HG02870 (cell line): ENCODE measurements at regions not wholly inside any gene's neighbourhood (a gene's known extent, or its start where the extent isn't known, plus 50 kb on each side); places are given as distances from the start of the nearest gene placed in this dataset.

Source experiments
- ATAC-seq: cut with Tn5 transposase; IDR thresholded peaks from one replicate; pipeline ENCODE4 v1.9.1; 2021; ENCODE audit warnings: mild to moderate bottlenecking, moderate library complexity; ENCODE audit not compliant: unreplicated experiment

DNA sequence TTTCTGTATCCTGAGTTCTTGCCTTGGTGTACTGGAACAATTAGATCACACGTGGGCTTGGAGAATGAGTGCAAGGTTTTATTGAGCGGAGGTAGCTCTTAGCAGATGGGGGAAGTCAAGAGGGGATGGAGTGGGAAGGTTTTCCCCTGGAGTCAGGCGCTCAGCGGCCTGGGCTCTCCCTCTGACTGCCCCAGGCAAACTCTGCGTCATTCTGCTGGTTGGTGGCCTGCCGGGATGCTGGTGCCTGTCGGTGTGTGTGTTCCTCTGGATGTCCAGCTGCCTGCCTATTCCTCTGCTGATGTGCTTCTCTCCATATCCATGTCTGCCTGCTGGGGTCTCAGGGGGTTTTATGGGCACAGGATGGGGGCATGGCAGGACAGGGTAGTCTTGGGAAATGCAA, 111.0 kb downstream of the TRIB2 start:
- no peak for ATAC-seq

DNA sequence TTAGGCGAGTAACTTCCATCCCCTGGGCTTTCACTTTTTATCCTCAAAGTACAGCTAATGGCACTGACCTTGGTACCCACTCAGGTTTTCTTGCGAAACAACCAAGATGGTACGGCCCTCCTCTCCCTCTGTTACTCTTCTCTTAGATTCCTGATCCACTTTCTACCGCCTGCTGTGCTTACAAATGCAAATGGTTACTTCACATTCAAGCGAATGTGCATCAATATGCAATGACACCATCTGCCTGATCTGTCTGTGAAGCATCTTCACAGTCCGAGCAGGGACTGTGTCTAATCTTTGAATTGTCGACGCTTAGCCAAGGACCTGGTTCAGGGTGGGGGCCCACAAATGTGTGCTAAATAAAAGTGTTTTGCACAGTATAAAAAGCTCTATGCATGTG, 112.2 kb downstream of the TRIB2 start:
- ATAC-seq: no peak

DNA sequence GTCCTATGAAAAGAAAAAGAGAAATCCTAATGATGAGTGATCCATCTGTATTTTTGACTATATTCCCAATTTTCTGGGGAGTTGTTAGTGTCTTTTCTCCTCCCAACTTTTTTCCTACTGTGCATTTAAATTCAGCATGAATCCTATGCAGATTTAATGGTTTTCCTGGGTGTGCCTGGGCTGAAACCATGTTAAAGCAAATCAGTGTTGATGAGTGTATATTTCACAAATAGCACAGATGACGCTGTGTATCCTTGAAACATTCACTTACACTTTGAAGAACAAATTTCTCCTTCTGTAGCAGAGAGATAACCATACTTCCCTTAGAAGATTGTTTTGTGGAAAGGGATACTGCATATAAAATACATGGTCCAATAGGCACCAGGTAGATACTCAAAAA, 114.3 kb downstream of the TRIB2 start:
- ATAC-seq: no peak

DNA sequence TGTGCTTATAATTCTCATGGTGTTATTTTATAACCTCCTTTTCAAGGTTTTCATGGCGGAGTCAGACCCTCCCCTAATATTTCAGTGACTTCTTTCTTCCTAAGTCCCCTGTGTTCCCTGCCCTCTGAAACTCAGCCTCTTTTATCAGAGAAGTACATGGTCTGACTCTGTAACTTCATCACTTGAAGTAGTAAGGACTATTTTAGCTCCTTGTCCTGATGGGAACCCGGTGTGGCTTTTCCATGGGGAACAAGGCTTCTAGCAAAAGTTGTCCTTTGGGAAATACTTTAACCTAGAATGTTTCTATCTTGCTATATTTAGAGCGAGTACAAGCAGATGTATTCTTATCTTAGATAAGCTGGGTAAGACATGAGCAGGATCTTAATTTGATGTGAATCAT, 117.5 kb downstream of the TRIB2 start:
- ATAC-seq: no peak

DNA sequence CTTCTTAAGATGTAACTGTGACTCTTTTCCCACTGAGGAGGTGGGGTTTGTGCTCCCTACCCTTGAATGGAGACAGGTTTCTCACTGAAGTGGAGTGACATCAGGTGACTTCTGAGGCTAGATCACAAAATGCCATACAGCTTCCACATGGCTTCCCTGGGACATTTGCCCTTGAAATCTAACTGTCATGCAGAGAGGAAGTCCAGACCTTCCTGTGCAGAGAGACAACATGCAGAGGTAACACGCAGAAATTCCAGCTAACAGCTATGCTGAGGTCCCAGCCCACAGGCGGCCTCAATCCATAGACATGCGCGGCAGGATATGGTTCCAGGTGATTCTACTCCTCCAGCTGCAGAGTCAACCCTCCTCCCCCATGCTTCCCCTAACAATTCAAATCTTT, 119.0 kb downstream of the TRIB2 start:
- no peak for ATAC-seq

DNA sequence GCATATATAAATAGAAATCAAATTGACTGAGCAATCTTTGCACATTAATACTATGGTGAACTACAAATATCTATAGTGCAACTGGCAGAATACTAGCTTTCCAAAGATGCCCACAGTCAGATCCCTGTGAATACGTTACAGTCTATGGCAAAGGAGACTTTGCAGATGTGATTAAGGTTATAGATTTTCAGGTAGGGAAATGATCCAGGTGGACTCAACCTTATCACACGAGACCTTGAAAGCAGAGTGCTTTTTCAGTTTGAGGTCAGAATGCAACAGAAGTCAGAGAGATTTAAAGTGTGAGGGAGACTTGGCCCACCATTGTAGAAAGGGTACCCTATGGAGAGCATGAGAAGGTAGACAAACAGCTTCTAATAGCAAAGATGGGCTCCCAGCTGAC, 122.6 kb downstream of the TRIB2 start:
- ATAC-seq: no peak

DNA sequence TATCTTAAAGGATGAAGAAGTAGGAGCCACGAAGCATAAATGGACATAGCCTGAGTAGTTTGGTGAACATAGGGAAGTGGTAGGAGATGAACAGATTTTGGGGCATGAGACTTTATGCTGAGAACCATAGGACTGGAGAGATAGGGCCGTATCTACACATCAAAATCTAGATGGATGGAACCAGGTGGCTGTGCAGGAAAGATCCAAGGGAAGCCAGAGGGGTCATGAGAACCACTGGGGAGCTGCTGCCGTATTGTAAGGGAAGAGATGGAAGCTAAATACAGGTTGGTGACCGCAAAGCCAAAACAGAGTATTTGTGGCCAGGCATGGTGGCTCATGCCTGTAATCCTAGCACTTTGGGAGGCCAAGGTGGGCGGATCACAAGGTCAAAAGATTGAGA, 124.3 kb downstream of the TRIB2 start:
- no peak for ATAC-seq

DNA sequence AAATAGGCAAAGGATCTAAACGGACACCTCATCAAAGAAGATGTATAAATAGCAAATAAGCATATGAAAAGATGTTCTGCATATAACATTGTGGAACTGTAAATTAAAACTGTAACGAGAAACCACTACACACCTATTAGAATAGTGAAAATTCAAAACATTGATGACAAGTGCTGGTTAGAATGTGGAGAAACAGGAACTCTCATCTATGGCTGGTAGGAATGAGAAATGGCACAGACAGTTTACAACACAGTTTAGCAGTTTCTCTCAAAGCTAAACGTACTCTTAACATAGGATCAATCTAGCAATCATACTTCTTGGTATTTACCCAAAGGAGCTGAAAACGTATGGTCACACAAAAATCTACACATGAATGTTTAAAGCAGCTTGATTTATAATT, 126.2 kb downstream of the TRIB2 start:
- no peak for ATAC-seq

DNA sequence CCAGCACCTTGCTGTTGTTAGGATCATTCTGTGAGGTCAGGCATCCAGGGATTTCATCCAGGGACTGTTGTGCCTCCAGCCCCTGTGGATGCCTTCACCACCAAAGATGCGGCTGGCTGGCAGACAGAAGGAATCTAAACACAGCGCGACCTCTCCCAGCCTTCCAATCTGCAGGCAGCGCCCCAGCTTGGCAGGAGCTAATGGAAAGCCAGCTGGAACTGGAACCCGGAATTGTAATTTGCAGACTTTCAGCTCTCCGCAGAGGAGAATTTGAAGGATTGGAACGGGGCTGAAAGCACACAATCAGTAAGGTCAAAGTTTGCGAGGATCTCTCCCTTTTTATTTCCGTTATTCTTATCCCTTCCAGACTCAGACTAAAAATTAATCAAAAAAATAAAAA, 127.8 kb downstream of the TRIB2 start:
- ATAC-seq: no peak

DNA sequence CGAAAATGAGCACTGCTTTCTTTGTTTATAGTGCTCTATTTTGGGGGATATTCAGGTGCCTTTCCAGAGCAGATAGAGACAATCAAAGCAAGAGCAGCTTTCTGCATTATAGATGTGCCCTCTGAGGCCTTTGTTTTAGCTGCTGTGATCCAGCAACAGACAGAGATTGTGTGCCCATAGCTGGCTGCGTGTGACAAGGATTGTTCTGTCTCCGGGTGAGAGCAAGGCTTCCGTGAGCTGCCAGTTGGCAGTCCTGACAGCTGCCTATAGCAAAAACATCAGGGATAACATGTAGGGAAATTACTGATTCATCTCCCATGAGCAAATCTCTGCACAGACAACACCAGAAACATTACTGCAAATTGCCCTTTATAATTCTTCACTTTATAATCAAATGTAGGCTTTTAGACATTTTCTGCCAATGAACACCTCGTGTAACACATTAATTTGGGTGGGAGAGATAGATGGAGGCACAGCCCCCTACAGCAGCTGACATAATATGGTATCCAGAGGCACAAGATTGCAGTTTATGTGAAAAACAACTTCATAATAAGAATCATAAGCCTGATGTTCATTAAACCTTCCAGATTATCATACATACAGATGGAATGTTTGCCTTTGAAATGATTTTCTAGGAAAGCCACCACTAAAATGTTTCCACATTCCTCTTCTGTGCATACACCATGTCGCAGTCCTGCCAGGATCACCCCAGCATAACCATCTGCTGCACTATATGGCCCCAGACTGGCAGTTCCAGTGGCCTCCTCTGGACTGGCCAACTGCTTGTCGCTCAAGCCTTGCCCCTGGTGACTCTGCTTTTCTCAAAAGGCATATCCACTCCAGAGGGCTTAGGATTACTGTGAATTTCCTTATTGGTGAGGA, 131.2 kb downstream of the TRIB2 start:
- ATAC-seq: no peak

DNA sequence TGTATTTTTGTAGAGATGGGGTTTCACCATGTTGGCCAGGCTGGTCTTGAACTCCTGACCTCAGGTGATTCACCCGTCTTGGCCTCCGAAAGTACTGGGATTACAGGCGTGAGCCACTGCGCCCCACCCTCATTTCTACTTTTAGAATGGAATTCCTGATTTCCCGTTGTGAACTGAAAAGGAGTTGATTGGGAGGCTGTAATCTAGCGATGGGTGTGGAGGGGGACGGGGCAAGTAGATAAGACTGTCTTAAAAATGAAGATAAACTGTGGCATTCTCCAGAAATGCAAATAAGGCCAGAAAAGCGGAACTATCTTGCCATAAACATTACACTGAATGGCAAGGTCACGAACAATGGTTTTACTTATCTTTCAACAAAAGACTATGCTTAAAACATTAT, 135.4 kb downstream of the TRIB2 start:
- no peak for ATAC-seq

DNA sequence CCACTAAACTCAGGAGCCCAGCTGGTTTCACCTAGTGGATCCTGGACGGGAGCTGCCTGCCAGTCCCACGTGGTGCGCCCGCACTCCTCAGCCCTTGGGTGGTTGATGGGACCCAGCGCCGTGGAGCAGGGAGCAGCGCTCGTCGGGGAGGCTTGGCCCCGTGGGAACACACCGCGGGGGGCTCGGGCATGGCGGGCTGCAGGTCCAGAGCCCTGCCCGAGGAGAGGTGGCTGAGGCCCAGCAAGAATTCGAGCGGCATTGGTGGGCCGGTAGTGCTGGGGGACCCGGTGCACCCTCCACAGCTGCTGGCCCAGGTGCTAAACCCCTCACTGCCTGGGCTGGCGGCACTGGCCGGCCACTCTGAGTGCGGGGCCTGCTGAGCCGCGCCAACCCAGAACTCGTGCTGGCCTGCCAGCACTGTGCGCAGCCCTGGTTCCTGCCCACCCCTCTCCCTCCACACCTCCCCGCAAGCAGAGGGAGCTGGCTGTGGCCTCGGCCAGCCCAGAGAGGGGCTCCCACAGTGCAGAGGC, 137.3 kb downstream of the TRIB2 start:
- no peak for ATAC-seq

DNA sequence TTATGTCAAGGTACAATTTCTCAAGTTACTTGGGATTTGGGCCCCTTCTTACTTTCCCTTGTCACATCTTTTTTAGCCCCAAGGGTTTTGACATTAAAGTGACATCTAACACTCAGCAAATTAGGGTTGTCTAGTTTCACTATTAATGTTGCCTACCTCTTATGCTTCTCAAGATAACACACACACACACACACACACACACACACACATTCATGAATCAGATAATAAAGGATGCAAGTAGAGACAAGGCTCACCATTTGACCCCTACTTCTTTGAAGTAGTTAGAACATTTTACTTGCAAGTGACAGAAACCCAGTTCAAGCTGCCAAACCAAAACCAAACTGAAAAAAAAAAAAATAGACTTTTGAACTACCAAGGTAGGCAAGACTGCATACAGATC, 138.8 kb downstream of the TRIB2 start:
- ATAC-seq: no peak

DNA sequence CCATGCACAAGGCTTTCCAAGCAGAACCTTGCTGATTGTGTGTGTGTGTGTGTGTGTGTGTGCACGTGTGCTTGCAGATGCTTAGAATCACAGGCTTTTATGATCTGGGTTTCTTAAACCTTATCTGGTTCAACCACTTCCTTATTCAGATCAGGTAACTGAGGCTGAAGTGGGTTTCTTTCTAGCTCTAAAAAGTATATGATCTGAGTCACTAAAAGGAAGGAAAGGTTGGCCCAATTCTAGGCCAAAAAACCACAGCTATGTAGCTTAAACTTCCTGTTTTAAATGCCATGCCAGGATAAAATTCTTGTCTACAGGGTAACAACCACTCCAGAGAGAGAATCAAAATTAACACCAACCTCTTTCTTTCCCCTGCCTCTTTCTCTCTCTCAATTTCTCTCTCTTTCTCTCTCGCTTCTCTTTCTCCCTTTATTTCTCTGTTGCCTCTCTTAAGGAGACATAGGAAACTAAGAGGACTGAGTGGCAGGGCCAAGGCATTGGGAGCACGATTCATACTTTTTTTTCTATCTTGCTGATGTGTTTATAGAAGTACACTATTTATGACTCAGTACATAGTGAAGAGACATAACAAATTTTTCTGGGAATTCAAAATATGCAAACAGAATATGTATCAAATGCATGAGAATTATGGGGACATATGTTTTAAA, 140.3 kb downstream of the TRIB2 start:
- no peak for ATAC-seq

DNA sequence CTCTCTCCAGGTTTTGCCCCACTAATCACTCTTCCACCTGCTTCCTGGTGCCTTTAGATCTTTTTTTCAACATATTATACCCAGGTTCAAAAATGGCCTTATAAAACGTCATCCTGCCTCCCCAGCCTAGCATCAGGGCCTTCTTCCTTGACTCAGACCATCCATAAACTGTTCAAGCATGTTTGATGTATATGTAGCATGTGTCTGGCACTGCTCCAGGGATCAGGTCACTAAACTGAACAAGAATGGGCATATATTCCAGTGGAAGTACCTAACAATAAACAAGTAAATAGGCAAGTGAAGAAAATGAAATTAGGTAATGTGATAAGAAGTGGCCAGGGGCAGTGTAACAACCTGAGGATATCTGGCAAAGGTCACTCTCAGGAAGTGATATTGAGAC, 141.2 kb downstream of the TRIB2 start:
- ATAC-seq: no peak

DNA sequence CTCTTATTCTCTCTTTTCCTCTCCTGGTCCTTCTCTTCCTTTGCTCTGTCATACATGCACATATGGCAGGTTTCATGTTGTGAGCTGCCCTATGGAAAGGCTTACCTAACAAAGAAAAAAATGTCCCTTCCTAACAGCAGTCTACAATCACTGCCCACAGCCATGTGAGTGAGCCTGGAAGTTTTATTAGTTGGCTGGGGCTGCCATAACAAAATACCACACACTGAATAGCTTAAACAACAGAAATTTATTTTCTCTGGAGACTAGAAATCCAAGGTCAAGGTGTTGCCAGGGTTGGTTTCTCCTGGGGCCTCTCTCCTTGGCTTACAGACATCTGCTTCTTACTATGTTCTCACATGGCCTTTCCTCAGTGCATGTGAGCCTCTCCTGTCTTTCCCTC, 142.1 kb downstream of the TRIB2 start:
- ATAC-seq: no peak

DNA sequence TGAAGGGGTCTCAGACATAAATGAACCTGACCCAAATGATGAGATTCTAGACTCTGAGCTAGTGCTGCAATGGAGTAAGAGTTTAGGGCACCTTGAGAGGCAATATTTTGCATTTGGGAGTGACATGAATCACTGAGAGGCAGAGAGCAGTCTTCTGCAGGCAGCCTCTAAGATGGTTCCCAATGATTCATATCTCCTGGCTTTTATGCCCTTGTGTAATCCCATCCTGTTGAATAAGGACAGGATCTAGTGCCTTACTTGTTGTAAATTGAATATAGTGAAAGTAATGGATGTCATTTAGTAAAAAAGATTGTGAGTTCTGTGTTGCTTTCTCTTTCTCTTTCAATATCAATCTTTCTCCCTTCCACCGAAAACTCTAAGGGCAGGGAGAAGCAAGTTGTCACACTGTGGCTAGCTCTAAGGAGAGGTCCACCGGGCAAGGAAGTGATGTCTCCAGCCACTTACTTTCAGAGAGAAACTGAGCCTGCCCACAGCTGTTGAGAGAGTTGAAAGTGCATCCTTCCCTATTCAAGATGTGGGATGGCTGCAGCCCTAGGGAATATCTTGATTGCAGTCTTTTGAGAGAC, 144.7 kb downstream of the TRIB2 start:
- ATAC-seq: no peak

DNA sequence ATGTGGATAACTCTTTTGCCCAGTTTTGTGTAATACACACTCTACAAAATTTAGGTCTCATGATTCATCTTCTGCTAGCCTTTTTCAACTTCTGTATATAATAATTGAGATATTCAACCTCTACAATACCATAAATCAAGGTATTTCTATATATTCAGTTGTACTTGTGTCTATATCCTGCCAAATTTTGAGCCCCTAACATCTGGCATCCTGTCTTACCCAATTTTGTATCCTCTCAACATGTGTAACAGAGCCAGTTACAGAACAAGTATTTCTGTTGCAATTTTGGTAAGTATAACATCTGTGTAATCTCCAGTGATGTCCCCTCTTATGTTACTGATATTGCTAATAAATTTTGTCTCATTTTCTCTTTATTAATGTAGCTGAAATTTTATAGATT, 145.8 kb downstream of the TRIB2 start:
- ATAC-seq: no peak

DNA sequence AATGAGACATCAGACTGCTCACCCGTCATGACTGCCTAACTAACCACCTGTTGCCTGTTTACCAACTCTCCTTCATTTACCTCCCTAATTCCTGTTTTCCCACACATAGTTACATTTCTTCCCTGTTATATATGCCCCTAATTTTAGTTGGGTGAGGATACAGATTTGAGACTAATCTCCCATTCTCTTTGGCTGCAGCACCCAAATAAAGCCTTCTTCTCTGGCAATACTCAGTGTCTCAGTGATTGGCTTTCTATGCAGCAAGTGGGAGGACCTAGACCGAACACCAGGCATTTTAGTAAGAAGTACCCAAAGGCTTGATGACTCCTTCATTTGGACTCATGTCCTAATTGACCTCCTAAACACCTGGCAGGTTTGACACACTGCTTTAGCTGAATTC, 147.2 kb downstream of the TRIB2 start:
- ATAC-seq: no peak

DNA sequence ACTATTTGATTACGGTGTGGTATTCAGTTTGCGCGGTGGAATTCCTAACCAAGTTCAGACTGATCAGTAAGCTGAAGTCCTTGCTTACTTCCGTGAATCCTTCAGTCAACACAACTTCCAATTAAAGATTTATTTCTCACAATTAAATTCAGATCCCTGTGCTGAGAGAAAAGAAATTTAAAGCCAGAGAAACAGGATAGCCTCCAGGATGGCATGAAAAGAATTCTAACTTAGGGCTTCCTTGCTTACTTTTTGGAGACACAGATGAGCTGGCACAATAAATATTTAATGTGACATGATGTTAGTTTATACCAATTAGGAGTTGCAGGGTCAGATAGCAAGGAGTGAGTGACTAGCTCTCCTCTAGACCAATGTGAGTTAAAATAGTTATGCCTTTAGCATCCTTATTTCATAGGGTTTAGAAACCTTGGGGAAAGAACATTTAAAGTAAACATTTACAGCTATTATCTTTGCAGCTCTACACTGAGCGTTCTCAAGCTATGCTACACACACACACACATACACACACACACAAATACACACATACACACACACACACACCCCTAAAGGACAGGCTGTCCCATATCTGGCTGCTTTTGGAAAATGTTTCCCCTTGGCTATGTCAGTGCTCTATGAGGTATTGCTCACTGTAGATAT, 151.0 kb downstream of the TRIB2 start:
- ATAC-seq: no peak

DNA sequence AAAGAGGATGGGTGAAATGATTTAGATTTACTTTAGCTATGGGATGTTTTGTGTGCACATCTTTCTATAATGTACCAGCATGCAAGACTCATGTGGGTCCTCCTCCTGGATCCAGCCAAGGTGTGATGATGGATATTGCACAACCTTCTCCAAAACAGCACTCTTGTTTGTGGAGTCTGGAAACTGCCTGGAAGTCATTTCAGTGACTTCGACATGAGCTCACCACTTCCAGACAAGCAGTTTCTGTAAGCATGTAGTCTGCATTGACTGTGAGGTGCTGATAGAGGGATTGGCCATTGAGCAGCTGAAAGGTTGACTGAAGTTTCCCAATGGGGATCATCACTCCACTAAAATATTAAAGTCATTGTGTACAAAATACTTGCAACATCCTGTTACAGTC, 154.0 kb downstream of the TRIB2 start:
- ATAC-seq: no peak
